ENCODE measurements at regions not wholly inside any gene's neighbourhood (a gene's known extent, or its start where the extent isn't known, plus 50 kb on each side); places are given as distances from the start of the nearest gene placed in this dataset.

- no peaks in the 10 kb centered on the region for H3K4me1 ChIP-seq (ENCODE audit: low read depth)
- no peaks in the 10 kb centered on the region for H3K36me3 ChIP-seq
- H3K27me3 ChIP-seq: no peaks in the 10 kb centered on the region
- no peak for DNase-seq (ENCODE audit: low read depth in 1 of 2, low spot score in 1 of 2)
- TF ChIP-seq CTCF (IDR thresholded peaks at IDR 0.05; ENCODE audit: low read depth, low read length): no peak
- H3K27ac ChIP-seq: no peak overlapping the region
- no peak overlapping the region for H3K4me3 ChIP-seq
- H3K9me3 ChIP-seq (ENCODE audit: low read depth): no peaks in the 10 kb centered on the region
Measured at GRCh38 chr1:214848101-214848500, 234.4 kb upstream of the KCNK2 start.

GRCh38 chr1:214850432-214851050, 232.0 kb upstream of the KCNK2 start:
- no peaks in the 10 kb centered on the region for H3K4me1 ChIP-seq (ENCODE audit: low read depth)
- DNase-seq (ENCODE audit: low read depth in 1 of 2, low spot score in 1 of 2): peak in 1 of 2 donors; percentile 41
- no peaks in the 10 kb centered on the region for H3K27me3 ChIP-seq
- H3K4me3 ChIP-seq: no peak overlapping the region
- no peaks in the 10 kb centered on the region for H3K9me3 ChIP-seq (ENCODE audit: low read depth)
- TF ChIP-seq CTCF (IDR thresholded peaks at IDR 0.05; ENCODE audit: low read depth, low read length): no peak
- no peaks in the 10 kb centered on the region for H3K36me3 ChIP-seq
- H3K27ac ChIP-seq: no peak overlapping the region

- H3K4me1 ChIP-seq (ENCODE audit: low read depth): no peaks in the 10 kb centered on the region
Measured at GRCh38 chr1:214853340-214853739, 229.2 kb upstream of the KCNK2 start.

GRCh38 chr1:214854126-214854875, 228.2 kb upstream of the KCNK2 start:
- peak in 1 of 2 donors; percentile 10 for DNase-seq (ENCODE audit: low read depth in 1 of 2, low spot score in 1 of 2)
- TF ChIP-seq CTCF (IDR thresholded peaks at IDR 0.05; ENCODE audit: low read depth, low read length): no peak
- no peak overlapping the region for H3K4me3 ChIP-seq
- H3K27ac ChIP-seq: no peak overlapping the region
- no peaks in the 10 kb centered on the region for H3K27me3 ChIP-seq
- H3K36me3 ChIP-seq: no peaks in the 10 kb centered on the region
- no peaks in the 10 kb centered on the region for H3K4me1 ChIP-seq (ENCODE audit: low read depth)
- no peaks in the 10 kb centered on the region for H3K9me3 ChIP-seq (ENCODE audit: low read depth)

More at GRCh38 chr1:214853340-214853739, 229.2 kb upstream of the KCNK2 start:
- Histone ChIP-seq H3K9me3 (ENCODE audit: low read depth) (no peaks in the 10 kb centered on the region), H3K27ac (no peak overlapping the region), H3K36me3 (no peaks in the 10 kb centered on the region), H3K4me3 (no peak overlapping the region), H3K27me3 (no peaks in the 10 kb centered on the region)
- no peak for TF ChIP-seq CTCF (IDR thresholded peaks at IDR 0.05; ENCODE audit: low read depth, low read length)
- DNase-seq (ENCODE audit: low read depth in 1 of 2, low spot score in 1 of 2): peak in 1 of 2 donors; percentile 11

- Histone ChIP-seq H3K4me3 (no peak overlapping the region), H3K27me3 (no peaks in the 10 kb centered on the region), H3K27ac (no peak overlapping the region), H3K9me3 (ENCODE audit: low read depth) (no peaks in the 10 kb centered on the region), H3K36me3 (no peaks in the 10 kb centered on the region), H3K4me1 (ENCODE audit: low read depth) (no peaks in the 10 kb centered on the region)
- no peak for DNase-seq (ENCODE audit: low read depth in 1 of 2, low spot score in 1 of 2)
- TF ChIP-seq CTCF (IDR thresholded peaks at IDR 0.05; ENCODE audit: low read depth, low read length): no peak
Measured at GRCh38 chr1:214856843-214857242, 225.7 kb upstream of the KCNK2 start.

All from cardiac muscle cell (in vitro differentiated cells and primary cell).